SH-SY5Y (cell line): ENCODE measurements at regions not wholly inside any gene's neighbourhood (a gene's known extent, or its start where the extent isn't known, plus 50 kb on each side); places are given as distances from the start of the nearest gene placed in this dataset.

ENCODE experiments used
- GATA2 ChIP-seq: IDR thresholded peaks from 2 replicates; pipeline ENCODE4 v1.6.1; 2011; ENCODE audit warnings: mild to moderate bottlenecking, low read depth, low read length
- GATA3 ChIP-seq: IDR thresholded peaks from 2 replicates; pipeline ENCODE4 v1.6.1; 2011; ENCODE audit warnings: low read depth, mild to moderate bottlenecking, low read length, moderate library complexity

- TF ChIP-seq GATA2 (no peak), GATA3 (no peak)
Observed at GRCh38 chr10:128852449-128852848, 614.6 kb upstream of the MGMT start.
